ENCODE measurements at regions not wholly inside any gene's neighbourhood (a gene's known extent, or its start where the extent isn't known, plus 50 kb on each side); places are given as distances from the start of the nearest gene placed in this dataset.
"Not testable (repeated sequence)": the region's sequence is repeated elsewhere in the genome, so short reads cannot be mapped to it uniquely, and the experiment has no call there.

DNA sequence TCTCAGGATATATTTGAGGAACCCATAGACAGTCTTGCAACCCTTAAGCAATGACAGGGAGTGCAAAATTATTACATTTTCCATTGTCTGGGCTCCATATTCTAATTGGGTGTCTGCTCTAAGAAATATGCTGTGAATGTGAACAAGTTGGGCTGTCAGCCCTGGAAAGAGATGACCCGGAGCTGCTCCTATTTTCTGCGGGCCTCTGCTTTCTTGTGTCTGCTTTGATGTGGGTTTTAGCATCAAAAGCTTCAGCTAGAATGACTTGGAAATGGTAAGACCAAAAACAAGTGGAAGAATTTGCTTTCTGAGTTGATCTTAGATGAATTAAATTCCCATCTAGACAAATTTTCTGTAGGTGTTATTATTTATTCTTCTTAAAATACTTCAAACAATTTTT lies 343.6 kb upstream of the IGFBP3 start:
- TF ChIP-seq TCF7 (IDR thresholded peaks at IDR 0.05; ENCODE audit: borderline replicate concordance) (0 out of 2 replicates have a peak, but pooled peaks have one; percentile 18), DPF2 (IDR thresholded peaks at IDR 0.05) (no peak), RAD21 (IDR thresholded peaks at IDR 0.05; ENCODE audit: insufficient read depth, low read depth, low read length) (no peak)
- TF ChIP-seq, protein P1, sequence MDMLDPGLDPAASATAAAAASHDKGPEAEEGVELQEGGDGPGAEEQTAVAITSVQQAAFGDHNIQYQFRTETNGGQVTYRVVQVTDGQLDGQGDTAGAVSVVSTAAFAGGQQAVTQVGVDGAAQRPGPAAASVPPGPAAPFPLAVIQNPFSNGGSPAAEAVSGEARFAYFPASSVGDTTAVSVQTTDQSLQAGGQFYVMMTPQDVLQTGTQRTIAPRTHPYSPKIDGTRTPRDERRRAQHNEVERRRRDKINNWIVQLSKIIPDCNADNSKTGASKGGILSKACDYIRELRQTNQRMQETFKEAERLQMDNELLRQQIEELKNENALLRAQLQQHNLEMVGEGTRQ (IDR thresholded peaks at IDR 0.05; ENCODE audit: borderline replicate concordance, low read depth, low read length), result no peak
- 0% methylated on average over 2 of the region's 2 CpGs for WGBS (ENCODE audit: insufficient coverage, insufficient replicate concordance, low lambda C conversion rate, missing lambda C conversion rate)
- ChIA-PET CTCF (no interaction called here), SMC1A (ENCODE audit: uncharacterized antibody, unreplicated experiment) (interaction anchor here (0.9 to 1.4 kb wide), 3 partner anchors 12 to 132 kb away, joined by 3 to 4 read pairs (median 3); no protein-coding TSS in a partner anchor), RAD21 (ENCODE audit: unreplicated experiment) (interaction anchor here (1.0 kb wide), 1 partner anchor 9 kb away, joined by 4 read pairs; no protein-coding TSS in a partner anchor), POLR2A (interaction anchor here (0.7 kb wide), 1 partner anchor 27 kb away, joined by 3 read pairs; no protein-coding TSS in a partner anchor)
- H3K36me3 ChIP-seq (ENCODE audit: control insufficient read depth in 2 of 2, insufficient read depth in 2 of 2, low read length in 1 of 2), result no peaks in the 10 kb centered on the region
- no peaks in the 10 kb centered on the region for H3K4me1 ChIP-seq (ENCODE audit: control insufficient read depth, insufficient read depth, low read length)
- H3K4me3 ChIP-seq, result no peak overlapping the region
- BruUV-seq (replicated peaks), result no TSS peak
- H3K27me3 ChIP-seq (replicated peaks in 1 of 2; ENCODE audit: control insufficient read depth in 2 of 2, insufficient read depth in 2 of 2, low read length in 1 of 2), result no peaks in the 10 kb centered on the region
- intact Hi-C loops (cut with micrococcal nuclease; ENCODE audit: unreplicated experiment), result no loop called here
- in situ Hi-C loops (cut with MboI), result no loop called here
- DNase-seq (ENCODE audit: low read depth, low spot score) (no peak), ATAC-seq (no peak), FAIRE-seq (no peak)
- no peak overlapping the region for H3K9ac ChIP-seq (ENCODE audit: control insufficient read depth, insufficient read depth, low read length)
- H2AFZ ChIP-seq (ENCODE audit: control insufficient read depth, low read depth, low read length), result no peak overlapping the region
- no peaks in the 10 kb centered on the region for H4K20me1 ChIP-seq (ENCODE audit: control insufficient read depth, insufficient read depth)
- no peak overlapping the region for H3K27ac ChIP-seq (ENCODE audit: control insufficient read depth, insufficient read depth)
- H3K9me3 ChIP-seq (replicated peaks; ENCODE audit: control insufficient read depth, insufficient read depth, low read length), result no peaks in the 10 kb centered on the region; the same call in 2 of the 3 replicates
- no peaks in the 10 kb centered on the region for H3K79me2 ChIP-seq (ENCODE audit: control insufficient read depth, insufficient read depth, low read length)
- H3K4me2 ChIP-seq (ENCODE audit: control insufficient read depth, insufficient read depth), result no peak overlapping the region

GRCh38 chr7:46261638-46262037 lies 340.6 kb upstream of the IGFBP3 start:
- H3K9ac ChIP-seq (ENCODE audit: control insufficient read depth, insufficient read depth, low read length); H3K79me2 ChIP-seq (ENCODE audit: control insufficient read depth, insufficient read depth, low read length); H3K36me3 ChIP-seq (ENCODE audit: control insufficient read depth in 2 of 2, insufficient read depth in 2 of 2, low read length in 1 of 2); intact Hi-C loops (cut with micrococcal nuclease; ENCODE audit: unreplicated experiment); H3K4me1 ChIP-seq (ENCODE audit: control insufficient read depth, insufficient read depth, low read length); H3K4me3 ChIP-seq; H3K4me2 ChIP-seq (ENCODE audit: control insufficient read depth, insufficient read depth); H2AFZ ChIP-seq (ENCODE audit: control insufficient read depth, low read depth, low read length); H4K20me1 ChIP-seq (ENCODE audit: control insufficient read depth, insufficient read depth); H3K9me3 ChIP-seq (replicated peaks; ENCODE audit: control insufficient read depth, insufficient read depth, low read length); POLR2A ChIA-PET; RAD21 ChIA-PET (ENCODE audit: unreplicated experiment); CTCF ChIA-PET; ATAC-seq; FAIRE-seq; H3K27me3 ChIP-seq (replicated peaks in 1 of 2; ENCODE audit: control insufficient read depth in 2 of 2, insufficient read depth in 2 of 2, low read length in 1 of 2); in situ Hi-C loops (cut with MboI); H3K27ac ChIP-seq (ENCODE audit: control insufficient read depth, insufficient read depth); BruUV-seq (replicated peaks); DNase-seq (ENCODE audit: low read depth, low spot score); SMC1A ChIA-PET (ENCODE audit: uncharacterized antibody, unreplicated experiment): not testable (repeated sequence)
- WGBS (ENCODE audit: insufficient coverage, insufficient replicate concordance, low lambda C conversion rate, missing lambda C conversion rate), result 70% methylated on average over 9 of the region's 9 CpGs
- TF ChIP-seq, protein P2, sequence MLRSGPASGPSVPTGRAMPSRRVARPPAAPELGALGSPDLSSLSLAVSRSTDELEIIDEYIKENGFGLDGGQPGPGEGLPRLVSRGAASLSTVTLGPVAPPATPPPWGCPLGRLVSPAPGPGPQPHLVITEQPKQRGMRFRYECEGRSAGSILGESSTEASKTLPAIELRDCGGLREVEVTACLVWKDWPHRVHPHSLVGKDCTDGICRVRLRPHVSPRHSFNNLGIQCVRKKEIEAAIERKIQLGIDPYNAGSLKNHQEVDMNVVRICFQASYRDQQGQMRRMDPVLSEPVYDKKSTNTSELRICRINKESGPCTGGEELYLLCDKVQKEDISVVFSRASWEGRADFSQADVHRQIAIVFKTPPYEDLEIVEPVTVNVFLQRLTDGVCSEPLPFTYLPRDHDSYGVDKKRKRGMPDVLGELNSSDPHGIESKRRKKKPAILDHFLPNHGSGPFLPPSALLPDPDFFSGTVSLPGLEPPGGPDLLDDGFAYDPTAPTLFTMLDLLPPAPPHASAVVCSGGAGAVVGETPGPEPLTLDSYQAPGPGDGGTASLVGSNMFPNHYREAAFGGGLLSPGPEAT (IDR thresholded peaks at IDR 0.05; ENCODE audit: low read depth), result peak; percentile 23; the same call in 1 of the 2 replicates
- TF ChIP-seq CBX5 (IDR thresholded peaks at IDR 0.05; ENCODE audit: low read depth) (peak; percentile 63; the same call in 1 of the 2 replicates), KLF5 (IDR thresholded peaks at IDR 0.05; ENCODE audit: partially characterized antibody) (peak; percentile 34), MLLT1 (IDR thresholded peaks at IDR 0.05) (peak; percentile 41; the same call in 1 of the 2 replicates)
- TF ChIP-seq, protein P3, sequence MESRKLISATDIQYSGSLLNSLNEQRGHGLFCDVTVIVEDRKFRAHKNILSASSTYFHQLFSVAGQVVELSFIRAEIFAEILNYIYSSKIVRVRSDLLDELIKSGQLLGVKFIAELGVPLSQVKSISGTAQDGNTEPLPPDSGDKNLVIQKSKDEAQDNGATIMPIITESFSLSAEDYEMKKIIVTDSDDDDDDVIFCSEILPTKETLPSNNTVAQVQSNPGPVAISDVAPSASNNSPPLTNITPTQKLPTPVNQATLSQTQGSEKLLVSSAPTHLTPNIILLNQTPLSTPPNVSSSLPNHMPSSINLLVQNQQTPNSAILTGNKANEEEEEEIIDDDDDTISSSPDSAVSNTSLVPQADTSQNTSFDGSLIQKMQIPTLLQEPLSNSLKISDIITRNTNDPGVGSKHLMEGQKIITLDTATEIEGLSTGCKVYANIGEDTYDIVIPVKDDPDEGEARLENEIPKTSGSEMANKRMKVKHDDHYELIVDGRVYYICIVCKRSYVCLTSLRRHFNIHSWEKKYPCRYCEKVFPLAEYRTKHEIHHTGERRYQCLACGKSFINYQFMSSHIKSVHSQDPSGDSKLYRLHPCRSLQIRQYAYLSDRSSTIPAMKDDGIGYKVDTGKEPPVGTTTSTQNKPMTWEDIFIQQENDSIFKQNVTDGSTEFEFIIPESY (IDR thresholded peaks at IDR 0.05), result peak; percentile 97
